Esophagus muscularis mucosa (tissue), 4 donors: ENCODE measurements at regions not wholly inside any gene's neighbourhood (a gene's known extent, or its start where the extent isn't known, plus 50 kb on each side); places are given as distances from the start of the nearest gene placed in this dataset.

Source experiments
- DNase-seq: peaks from one replicate; pipeline ENCODE4 v3.0.0-alpha.2; 2017; ENCODE audit errors: extremely low spot score
- H3K27ac ChIP-seq, 4 donors: fragments of 200-600 bp; sonication (generic); replicated peaks in 1 of 4; 1 replicate in 3 of 4; 2 replicates in 1 of 4; pipeline ENCODE4 v1.5.1; 2016 to 2019; ENCODE audit warnings: mild to moderate bottlenecking in 1 of 4
- H3K27me3 ChIP-seq, 4 donors: fragments of 200-600 bp; sonication (generic); one replicate each; pipeline versions ENCODE4 v1.5.1 to v1.6.0; 2016 to 2019
- H3K36me3 ChIP-seq, 4 donors: fragments of 200-600 bp; sonication (generic); one replicate each; pipeline ENCODE4 v1.5.1; 2016 to 2019
- H3K4me1 ChIP-seq, 4 donors: fragments of 200-600 bp; sonication (generic); one replicate each; pipeline ENCODE4 v1.5.1; 2016 to 2019
- H3K4me3 ChIP-seq, 4 donors: fragments of 200-600 bp; sonication (generic); 1 replicate in 2 of 4; 2 replicates in 2 of 4; pipeline ENCODE4 v1.5.1; 2016 to 2019; ENCODE audit warnings: mild to moderate bottlenecking in 4 of 4, moderate library complexity in 1 of 4
- H3K9me3 ChIP-seq, 4 donors: fragments of 200-600 bp; sonication (generic); 1 replicate in 3 of 4; 2 replicates in 1 of 4; pipeline ENCODE4 v1.5.1; 2016 to 2019
- CTCF ChIP-seq, 3 experiments: fragments of 200-600 bp in 2 of 3; fragments of 450-650 bp in 1 of 3; sonication (generic) in 2 of 3; IDR thresholded peaks; one replicate each; pipeline ENCODE4 v1.5.1; 2017 to 2019; ENCODE audit warnings: antibody characterized with exemption in 3 of 3, mild to moderate bottlenecking in 2 of 3, moderate library complexity in 1 of 3
- EP300 ChIP-seq: sonication (generic); formaldehyde crosslinking; IDR thresholded peaks from one replicate; pipeline ENCODE4 v1.6.1; 2017; ENCODE audit warnings: antibody characterized with exemption
- POLR2A ChIP-seq: fragments of 450-650 bp; IDR thresholded peaks from one replicate; pipeline ENCODE4 v1.6.1; 2017; ENCODE audit warnings: antibody characterized with exemption, moderate library complexity, mild to moderate bottlenecking, low read depth
- POLR2AphosphoS5 ChIP-seq, 2 donors: sonication (generic); formaldehyde crosslinking; IDR thresholded peaks; one replicate each; pipeline ENCODE4 v1.6.1; 2017; ENCODE audit warnings: antibody characterized with exemption in 2 of 2
- WGBS: methylation state at CpG from one replicate; pipeline ENCODE4 v1.1.5; 2018; 5-methylcytosine and 5-hydroxymethylcytosine counted together
- intact Hi-C: fragments of 100-400 bp; cut with DNase I; formaldehyde crosslinking; loops from one replicate; pipeline ENCODE4 v1.15.1; 2023
- small RNA-seq, 3 donors: library from RNA; depleted of rRNA; stranded (forward); fragments of <200 nt; gene quantifications; one replicate each; pipeline ENCODE3, GENCODE V24; 2016

GRCh38 chr1:185369786-185370185, 52.7 kb upstream of the IVNS1ABP start:
- Histone ChIP-seq H3K36me3 (no peaks in the 10 kb centered on the region), H3K27me3 (no peaks in the 10 kb centered on the region), H3K27ac (no peak overlapping the region), H3K4me3 (no peak overlapping the region), H3K9me3 (no peaks in the 10 kb centered on the region), H3K4me1 (no peaks in the 10 kb centered on the region)
- TF ChIP-seq EP300 (no peak), POLR2AphosphoS5 (IDR thresholded peaks at IDR 0.05) (no peak)
- intact Hi-C loops: no loop called here
- WGBS: 86% methylated on average over 4 of the region's 4 CpGs
- DNase-seq: no peak

GRCh38 chr1:185368913-185369491, 52.0 kb upstream of the IVNS1ABP start:
- WGBS: 78% methylated on average over 1 of the region's 1 CpG
- Histone ChIP-seq H3K9me3 (no peaks in the 10 kb centered on the region), H3K27ac (no peak overlapping the region), H3K4me3 (no peak overlapping the region), H3K27me3 (no peaks in the 10 kb centered on the region), H3K4me1 (no peaks in the 10 kb centered on the region), H3K36me3 (no peaks in the 10 kb centered on the region)
- DNase-seq: no peak
- TF ChIP-seq EP300: no peak
- TF ChIP-seq CTCF (IDR thresholded peaks at IDR 0.05): no peak
- no peak for TF ChIP-seq POLR2A
- no peak for TF ChIP-seq POLR2AphosphoS5 (IDR thresholded peaks at IDR 0.05)
- intact Hi-C loops: no loop called here

GRCh38 chr1:185368313-185368855, 51.3 kb upstream of the IVNS1ABP start:
- no peak overlapping the region for H3K27ac ChIP-seq
- no peaks in the 10 kb centered on the region for H3K9me3 ChIP-seq
- H3K4me3 ChIP-seq: no peak overlapping the region
- 88% methylated on average over 3 of the region's 3 CpGs for WGBS
- intact Hi-C loops: no loop called here
- no peaks in the 10 kb centered on the region for H3K27me3 ChIP-seq
- TF ChIP-seq CTCF (IDR thresholded peaks at IDR 0.05): no peak
- TF ChIP-seq POLR2A: no peak
- no peak for TF ChIP-seq EP300
- TF ChIP-seq POLR2AphosphoS5 (IDR thresholded peaks at IDR 0.05): no peak
- H3K4me1 ChIP-seq: no peaks in the 10 kb centered on the region
- no peaks in the 10 kb centered on the region for H3K36me3 ChIP-seq
- DNase-seq: no peak

GRCh38 chr1:185367218-185367617, 50.2 kb upstream of the IVNS1ABP start:
- no peak overlapping the region for H3K4me3 ChIP-seq
- no peaks in the 10 kb centered on the region for H3K9me3 ChIP-seq
- TF ChIP-seq CTCF (IDR thresholded peaks at IDR 0.05): no peak
- no peak for TF ChIP-seq POLR2AphosphoS5 (IDR thresholded peaks at IDR 0.05)
- TF ChIP-seq EP300: no peak
- TF ChIP-seq POLR2A: no peak
- H3K4me1 ChIP-seq: no peaks in the 10 kb centered on the region
- no peaks in the 10 kb centered on the region for H3K27me3 ChIP-seq
- DNase-seq: no peak
- no peaks in the 10 kb centered on the region for H3K36me3 ChIP-seq
- intact Hi-C loops: no loop called here
- H3K27ac ChIP-seq: no peak overlapping the region
- WGBS: 74% methylated on average over 6 of the region's 6 CpGs

Small RNAs in the stretch of these regions (small RNA-seq; reads per million reads assigned to genes)
- 0 reads per million in 3 donors for gene MCRIP2P2
- 0 reads per million in 3 donors for gene RF00019
- 0 reads per million in 3 donors for gene RNU7-183P
